Lung microvascular endothelial cell (primary cell): ENCODE measurements at regions not wholly inside any gene's neighbourhood (a gene's known extent, or its start where the extent isn't known, plus 50 kb on each side); places are given as distances from the start of the nearest gene placed in this dataset.
"Not testable (repeated sequence)": the region's sequence is repeated elsewhere in the genome, so short reads cannot be mapped to it uniquely, and the experiment has no call there.

Experiments
- DNase-seq, 2 donors: peaks; one replicate each; pipeline versions ENCODE4 v3.0.0 to v3.0.0-alpha.2; 2010; ENCODE audit warnings: low read depth in 2 of 2

- DNase-seq: not testable (repeated sequence)
Measured at GRCh38 chr17:6373599-6373998, 61.3 kb downstream of the AIPL1 start.

GRCh38 chr17:6366221-6366666 lies 68.7 kb downstream of the AIPL1 start:
- no peak for DNase-seq

GRCh38 chr17:6365200-6365943 lies 69.5 kb downstream of the AIPL1 start:
- no peak for DNase-seq

GRCh38 chr17:6361733-6362132 lies 73.2 kb downstream of the AIPL1 start:
- peak; percentile 40 to 49 for DNase-seq

GRCh38 chr17:6358131-6358530 lies 76.8 kb downstream of the AIPL1 start:
- no peak for DNase-seq

GRCh38 chr17:6356562-6356961 lies 78.4 kb downstream of the AIPL1 start:
- no peak for DNase-seq

- no peak for DNase-seq
Measured at GRCh38 chr17:6355196-6355595, 79.7 kb downstream of the AIPL1 start.

- no peak for DNase-seq
Measured at GRCh38 chr17:6352801-6353560, 81.9 kb downstream of the AIPL1 start.

GRCh38 chr17:6352016-6352415 lies 82.9 kb downstream of the AIPL1 start:
- no peak for DNase-seq

GRCh38 chr17:6350806-6351205 lies 84.1 kb downstream of the AIPL1 start:
- no peak for DNase-seq

GRCh38 chr17:6348891-6349290 lies 86.0 kb downstream of the AIPL1 start:
- DNase-seq: no peak

- no peak for DNase-seq
Measured at GRCh38 chr17:6347776-6348175, 87.1 kb downstream of the AIPL1 start.

GRCh38 chr17:6346986-6347385 lies 87.9 kb downstream of the AIPL1 start:
- DNase-seq: no peak

GRCh38 chr17:6346156-6346786 lies 88.7 kb downstream of the AIPL1 start:
- DNase-seq: no peak

- DNase-seq: no peak
Measured at GRCh38 chr17:6343736-6344135, 91.2 kb downstream of the AIPL1 start.

- DNase-seq: no peak
Measured at GRCh38 chr17:6343191-6343590, 91.7 kb downstream of the AIPL1 start.

GRCh38 chr17:6340708-6341107 lies 94.2 kb downstream of the AIPL1 start:
- DNase-seq: no peak

- no peak for DNase-seq
Measured at GRCh38 chr17:6334386-6334785, 100.5 kb downstream of the AIPL1 start.

- DNase-seq: no peak
Measured at GRCh38 chr17:6330936-6331335, 104.0 kb downstream of the AIPL1 start.

GRCh38 chr17:6328279-6328678 lies 106.6 kb downstream of the AIPL1 start:
- DNase-seq: peak in 1 of 2 donors; percentile 15

- DNase-seq: peak; percentile 55 to 74
Measured at GRCh38 chr17:6327007-6327406, 107.9 kb downstream of the AIPL1 start.

- DNase-seq: no peak
Measured at GRCh38 chr17:6326483-6326882, 108.4 kb downstream of the AIPL1 start.
